Esophagus squamous epithelium (tissue), 4 donors: ENCODE measurements at regions not wholly inside any gene's neighbourhood (a gene's known extent, or its start where the extent isn't known, plus 50 kb on each side); places are given as distances from the start of the nearest gene placed in this dataset.

ENCODE experiments used
- POLR2A ChIP-seq, 4 donors: fragments of 450-650 bp; IDR thresholded peaks; one replicate each; pipeline ENCODE4 v1.6.1; 2017; ENCODE audit warnings: antibody characterized with exemption in 4 of 4, mild to moderate bottlenecking in 4 of 4, moderate library complexity in 3 of 4
- TF ChIP-seq, protein P1 (sequence below), 6 experiments: fragments of 450-650 bp in 4 of 6; fragments of 200-600 bp in 2 of 6; sonication (generic) in 2 of 6; IDR thresholded peaks; one replicate each; pipeline ENCODE4 v1.5.1; 2016 to 2019; ENCODE audit warnings: antibody characterized with exemption in 6 of 6, mild to moderate bottlenecking in 4 of 6, moderate library complexity in 4 of 6

DNA sequence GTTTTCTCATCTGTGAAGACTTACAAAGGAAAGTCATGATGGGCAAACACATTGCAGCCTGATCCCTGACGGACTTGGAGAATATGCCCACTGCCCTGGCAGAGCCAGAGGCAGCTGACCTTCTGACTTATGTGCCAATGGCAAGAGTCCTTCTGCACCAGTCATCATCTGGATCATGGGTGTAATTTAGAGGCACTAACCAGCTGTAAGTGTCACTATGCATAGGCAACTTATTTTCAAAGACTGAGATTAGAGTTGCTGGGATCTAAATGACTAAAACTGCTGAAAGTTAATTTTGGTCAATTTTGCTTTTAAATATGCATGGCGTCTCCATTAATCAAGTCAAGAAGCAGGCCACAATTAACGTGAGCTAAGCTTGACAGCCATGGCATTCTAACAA is 261.2 kb downstream of the BCL11A start:
- TF ChIP-seq, protein P1, sequence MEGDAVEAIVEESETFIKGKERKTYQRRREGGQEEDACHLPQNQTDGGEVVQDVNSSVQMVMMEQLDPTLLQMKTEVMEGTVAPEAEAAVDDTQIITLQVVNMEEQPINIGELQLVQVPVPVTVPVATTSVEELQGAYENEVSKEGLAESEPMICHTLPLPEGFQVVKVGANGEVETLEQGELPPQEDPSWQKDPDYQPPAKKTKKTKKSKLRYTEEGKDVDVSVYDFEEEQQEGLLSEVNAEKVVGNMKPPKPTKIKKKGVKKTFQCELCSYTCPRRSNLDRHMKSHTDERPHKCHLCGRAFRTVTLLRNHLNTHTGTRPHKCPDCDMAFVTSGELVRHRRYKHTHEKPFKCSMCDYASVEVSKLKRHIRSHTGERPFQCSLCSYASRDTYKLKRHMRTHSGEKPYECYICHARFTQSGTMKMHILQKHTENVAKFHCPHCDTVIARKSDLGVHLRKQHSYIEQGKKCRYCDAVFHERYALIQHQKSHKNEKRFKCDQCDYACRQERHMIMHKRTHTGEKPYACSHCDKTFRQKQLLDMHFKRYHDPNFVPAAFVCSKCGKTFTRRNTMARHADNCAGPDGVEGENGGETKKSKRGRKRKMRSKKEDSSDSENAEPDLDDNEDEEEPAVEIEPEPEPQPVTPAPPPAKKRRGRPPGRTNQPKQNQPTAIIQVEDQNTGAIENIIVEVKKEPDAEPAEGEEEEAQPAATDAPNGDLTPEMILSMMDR (IDR thresholded peaks at IDR 0.05), result no peak
- TF ChIP-seq POLR2A (IDR thresholded peaks at IDR 0.05), result no peak
